GM21526 (cell line): ENCODE measurements at regions not wholly inside any gene's neighbourhood (a gene's known extent, or its start where the extent isn't known, plus 50 kb on each side); places are given as distances from the start of the nearest gene placed in this dataset.
"Not testable (repeated sequence)": the region's sequence is repeated elsewhere in the genome, so short reads cannot be mapped to it uniquely, and the experiment has no call there.

Experiments used
- ATAC-seq: cut with Tn5 transposase; IDR thresholded peaks from one replicate; pipeline ENCODE4 v1.9.1; 2021; ENCODE audit warnings: moderate library complexity; ENCODE audit not compliant: unreplicated experiment, low FRiP score

DNA sequence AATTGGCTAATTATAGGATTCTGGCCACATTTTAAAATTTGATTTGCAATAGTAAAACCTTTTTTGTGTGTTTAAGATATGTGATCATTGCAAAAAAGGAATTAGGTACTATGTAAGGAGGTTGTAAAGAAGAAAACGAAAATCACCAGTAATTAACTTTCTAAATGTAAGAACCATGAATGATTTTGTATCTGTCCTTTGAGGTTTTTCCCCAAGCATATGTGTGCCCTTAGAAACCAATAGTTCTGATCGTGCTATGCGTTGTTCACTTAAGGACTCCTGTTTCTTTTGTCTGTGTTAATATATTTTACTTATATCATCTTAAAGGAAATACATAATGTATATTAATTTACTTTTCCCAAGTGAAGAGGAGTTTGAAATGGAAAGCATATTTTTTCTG, 410.2 kb downstream of the PSAT1 start:
- peak; percentile 50 for ATAC-seq

DNA sequence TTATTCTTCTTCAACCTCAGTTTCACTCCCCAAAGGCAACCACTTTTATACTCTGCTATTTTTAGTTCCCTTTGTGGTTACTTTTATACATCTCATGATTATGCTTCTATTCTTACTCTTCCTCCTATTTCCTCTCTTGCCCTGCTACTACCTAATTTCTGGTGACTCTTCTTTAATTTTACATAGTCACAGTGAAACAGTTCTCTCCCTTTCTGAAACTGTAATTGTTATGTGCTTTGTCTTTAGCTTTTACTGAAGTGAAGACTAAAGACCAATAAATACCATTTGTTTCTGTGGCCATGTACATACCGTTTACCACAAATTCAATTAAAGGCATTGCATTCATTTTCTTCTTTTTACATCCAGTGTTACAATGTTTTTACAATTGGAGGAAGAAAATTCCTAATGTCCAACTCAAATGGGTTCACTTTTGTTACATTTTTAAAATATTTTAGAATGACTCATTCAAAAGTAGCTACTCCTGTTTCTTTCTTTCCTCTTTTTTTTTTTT, 410.6 kb downstream of the PSAT1 start:
- peak; percentile 96 for ATAC-seq

DNA sequence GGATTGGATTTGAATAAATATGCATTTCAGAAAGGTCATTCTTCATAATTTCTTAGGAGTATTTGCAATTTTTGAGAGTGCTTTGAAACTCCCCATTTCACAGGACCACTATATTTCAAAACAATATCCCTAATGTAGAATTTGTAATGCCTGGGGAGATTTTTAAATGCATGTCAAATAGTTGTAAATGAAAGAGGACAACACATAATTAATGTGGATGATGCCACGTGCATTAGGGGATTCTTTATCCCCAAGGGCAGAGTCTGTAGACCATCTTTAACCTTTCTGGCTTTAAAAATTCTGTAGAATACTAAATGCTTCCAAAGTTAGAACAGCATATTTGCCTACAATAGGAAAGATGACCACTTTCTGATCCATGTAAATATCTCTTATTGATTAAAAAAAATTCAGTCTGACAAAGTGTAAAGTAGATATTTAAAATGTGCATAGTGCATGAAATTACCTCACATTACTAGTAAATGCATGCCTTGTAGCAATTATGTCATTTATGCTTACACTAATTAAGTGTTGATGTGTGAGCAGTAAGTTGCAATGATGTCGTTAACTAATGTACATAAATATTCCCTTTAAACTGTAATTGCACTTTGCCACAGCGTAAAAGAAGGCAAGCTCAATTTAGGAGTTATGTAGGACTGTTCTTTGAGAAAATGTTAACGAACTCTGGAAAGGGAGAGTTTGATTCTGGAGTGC, 416.1 kb downstream of the PSAT1 start:
- ATAC-seq, result no peak

DNA sequence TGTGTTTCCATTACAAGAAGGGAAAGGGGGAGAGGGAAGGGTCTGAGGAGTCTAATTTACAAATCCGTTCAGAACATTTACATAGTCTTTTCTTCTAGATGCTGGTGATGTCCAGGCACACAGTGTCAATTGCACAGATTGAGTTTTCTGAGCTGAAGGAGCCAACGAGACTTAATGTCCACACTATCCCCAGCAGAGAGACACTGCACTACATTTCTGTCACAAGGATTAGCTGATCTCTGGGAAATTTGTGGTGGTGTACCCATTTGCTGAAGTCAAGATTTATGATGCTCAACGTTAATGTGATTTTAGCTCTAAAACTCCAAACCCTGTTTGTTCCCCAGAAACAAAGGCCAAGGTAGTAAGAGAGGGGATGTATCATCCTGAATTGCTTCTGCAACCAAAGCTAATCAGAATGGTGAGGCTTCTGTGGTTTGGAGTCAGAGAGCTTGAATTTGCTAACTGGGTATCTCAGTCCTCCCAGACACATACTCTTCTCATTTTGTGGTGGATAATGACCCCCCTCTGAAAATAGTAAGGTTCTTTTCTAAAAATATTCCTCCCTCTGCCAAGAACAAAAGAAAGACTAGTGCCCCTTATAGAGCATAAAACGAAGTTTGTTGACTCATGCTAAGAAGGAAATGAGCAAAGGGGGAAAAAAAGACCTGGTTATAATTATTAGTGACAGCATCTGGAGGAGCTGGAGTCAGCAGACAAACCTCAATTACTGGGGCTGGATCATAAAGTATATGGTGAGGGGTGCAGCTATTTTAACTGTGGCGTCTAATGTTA, 416.9 kb downstream of the PSAT1 start:
- ATAC-seq, result no peak

DNA sequence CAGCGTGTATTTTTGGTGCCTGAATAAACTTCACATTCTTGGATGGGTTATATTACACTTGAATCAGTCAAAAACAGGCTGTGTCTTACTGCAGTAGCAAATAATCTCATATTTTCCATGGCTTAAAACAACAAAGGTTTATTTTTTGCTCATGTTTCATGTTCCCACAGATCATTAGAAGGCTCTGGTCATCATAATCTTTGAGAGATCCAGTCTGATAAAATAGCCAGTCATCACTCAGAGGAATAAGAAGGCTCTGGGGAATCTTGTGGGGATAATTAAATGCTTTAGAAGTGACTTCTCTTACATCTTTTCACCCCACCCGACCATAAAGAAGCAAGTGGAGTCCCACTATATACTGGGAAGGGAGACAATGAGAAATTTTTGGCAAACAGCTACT, 417.7 kb downstream of the PSAT1 start:
- no peak for ATAC-seq

DNA sequence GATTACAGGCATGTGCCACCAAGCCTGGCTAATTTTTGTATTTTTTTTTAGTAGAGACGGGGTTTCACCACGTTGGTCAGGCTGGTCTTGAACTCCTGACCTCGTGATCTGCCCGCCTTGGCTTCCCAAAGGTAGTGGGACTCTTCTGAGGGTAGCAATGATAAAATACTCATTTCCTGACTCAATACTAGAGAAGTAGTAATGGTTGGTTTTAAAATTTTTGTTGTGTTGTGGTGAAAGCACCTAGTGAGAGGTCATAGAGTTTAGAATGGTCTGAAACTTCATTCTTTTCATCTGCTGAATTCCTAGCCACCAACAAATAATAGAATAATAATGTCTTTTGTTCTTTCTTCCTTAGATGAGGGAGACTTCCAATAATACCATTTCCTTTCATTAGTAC, 422.1 kb downstream of the PSAT1 start:
- not testable (repeated sequence) for ATAC-seq

DNA sequence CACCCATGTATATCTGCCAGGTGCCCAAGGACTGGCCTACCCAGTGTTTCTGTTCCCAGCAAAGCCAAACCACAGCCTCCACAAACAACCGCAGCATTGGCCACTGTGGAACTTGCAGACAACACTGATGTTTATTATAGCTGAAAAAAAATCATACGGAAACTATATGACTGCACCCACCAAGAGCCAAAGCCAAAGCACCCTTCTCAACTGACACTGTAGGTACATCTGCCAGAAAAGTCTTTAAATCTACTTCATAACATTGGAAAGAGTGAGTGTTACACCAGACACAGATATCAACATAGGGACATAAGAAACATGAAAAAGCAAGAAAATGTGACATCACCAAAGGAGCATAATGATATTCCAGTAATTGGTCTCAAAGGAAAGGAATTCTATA, 428.0 kb downstream of the PSAT1 start:
- ATAC-seq, result no peak

DNA sequence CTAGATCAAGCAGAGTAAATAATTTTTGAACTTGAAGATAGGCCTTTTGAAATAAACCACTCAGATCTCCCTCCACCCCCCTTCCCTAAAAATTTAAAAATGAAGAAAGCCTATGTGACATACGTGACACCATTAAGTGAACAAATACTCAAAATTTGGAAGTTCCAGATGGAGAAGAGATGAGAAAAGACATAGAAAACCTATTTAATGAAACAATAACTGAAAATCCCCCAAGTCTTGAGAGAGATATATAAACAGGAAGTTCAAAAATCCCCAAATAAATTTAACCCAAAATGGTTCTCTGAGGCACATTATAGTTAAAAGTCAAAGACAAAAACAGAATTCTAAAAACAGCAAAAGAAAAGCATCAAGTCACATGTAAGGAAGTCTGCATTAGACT, 428.6 kb downstream of the PSAT1 start:
- ATAC-seq, result no peak

DNA sequence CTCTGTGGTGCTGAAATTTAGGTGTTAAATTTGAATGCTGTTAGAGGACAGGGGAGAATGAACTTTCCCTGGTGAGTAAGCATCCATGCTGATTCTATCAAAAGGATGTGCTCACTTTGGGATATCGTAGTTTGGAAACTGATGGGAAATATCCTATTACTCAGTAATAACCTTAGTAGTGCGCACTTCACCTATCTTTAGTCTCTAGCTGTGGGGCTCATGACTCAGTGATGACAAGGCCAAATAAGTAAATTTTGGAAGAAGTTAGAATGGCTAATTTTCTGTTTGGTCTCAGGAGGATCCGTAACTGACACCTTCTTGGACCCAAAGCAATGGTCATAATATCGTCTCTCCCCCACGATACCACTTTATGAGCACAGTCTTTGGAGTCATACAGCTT, 448.4 kb downstream of the PSAT1 start:
- no peak for ATAC-seq

DNA sequence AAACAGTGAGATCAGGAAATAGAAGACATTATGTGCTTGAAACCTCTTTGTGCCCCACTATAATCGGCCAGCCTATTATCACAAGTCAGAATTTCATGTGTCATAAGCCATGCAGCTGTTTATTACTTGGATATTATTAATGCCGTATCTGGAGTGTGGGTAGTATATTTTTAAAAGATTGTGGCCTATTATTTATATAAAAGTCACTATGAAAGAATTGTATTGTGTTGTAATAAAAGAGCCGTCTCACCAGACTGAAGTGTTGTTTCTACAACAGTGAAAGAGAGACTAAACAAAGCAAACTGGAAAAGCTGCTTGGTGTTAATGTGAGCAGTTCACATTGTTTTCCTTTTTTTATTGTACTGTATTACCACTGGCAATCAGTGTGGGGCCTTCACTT, 449.1 kb downstream of the PSAT1 start:
- ATAC-seq, result no peak

DNA sequence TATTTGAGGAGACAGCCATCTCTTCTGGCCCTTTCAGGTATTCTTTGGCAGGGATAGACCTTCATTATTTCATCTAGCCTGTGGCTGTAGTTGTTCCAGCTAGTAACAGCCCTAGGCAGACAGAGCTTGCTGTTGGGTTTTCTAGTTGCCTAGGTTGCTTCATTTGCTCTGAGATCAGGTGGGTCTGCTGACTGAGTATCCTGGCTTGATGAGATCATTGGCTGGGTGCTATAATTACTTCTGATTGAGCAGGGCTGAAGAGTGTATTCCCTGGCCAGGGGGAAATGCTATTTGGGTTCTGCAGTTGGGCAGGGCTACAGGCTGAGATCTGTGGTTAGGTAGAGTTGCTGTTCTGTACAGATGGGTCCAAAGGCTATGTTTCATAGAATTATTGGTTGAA, 456.1 kb downstream of the PSAT1 start:
- no peak for ATAC-seq

DNA sequence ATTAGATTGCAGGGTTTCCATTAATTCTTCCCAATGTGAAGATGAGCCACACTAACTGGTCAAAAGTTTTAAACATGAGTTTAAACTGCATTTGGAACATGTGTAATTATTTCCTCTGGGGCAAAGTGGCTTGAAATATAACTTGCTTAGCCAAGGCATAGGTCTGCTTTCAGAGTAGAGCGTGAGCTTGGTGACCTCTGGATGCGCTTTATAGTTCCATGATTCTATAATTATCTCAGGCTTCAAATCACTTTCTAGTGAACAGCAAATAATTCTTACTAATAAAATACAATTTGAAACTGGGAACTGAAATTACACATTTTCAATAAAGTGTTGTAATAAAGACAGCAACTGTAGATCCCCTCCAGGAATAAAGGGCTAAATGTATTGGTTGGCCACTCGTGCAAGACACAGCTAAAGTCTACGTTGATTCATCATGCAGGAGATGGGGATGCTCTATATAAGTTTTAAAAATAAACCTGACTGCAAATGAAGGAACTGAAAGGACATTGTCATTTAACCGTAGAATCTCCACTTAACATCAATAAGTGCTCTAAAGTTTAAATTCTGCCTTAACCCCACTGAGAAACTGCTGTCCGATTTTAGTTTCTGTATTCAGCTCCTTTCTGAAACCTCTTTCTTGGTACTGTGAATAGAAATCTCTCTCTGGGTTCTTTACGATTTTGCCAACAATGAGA, 460.0 kb downstream of the PSAT1 start:
- peak; percentile 86 for ATAC-seq

DNA sequence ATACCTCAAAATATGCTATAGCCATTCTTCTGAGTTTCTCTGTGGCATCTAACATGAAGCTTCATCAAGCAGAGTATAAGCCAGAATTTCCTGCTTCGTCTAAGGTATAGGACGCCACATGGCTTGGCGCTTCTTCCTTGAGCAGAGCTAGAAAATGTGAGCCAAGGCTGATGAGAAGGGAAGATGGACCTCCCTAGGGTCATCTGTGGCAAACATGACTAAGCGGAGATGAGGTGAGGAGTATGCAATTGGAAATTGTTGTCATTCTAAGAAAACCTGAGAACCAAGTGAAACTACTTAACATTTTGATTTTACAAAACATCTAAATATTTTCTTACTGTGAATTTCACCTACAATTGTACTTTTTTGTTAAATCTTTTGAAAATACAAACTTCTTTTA, 466.5 kb downstream of the PSAT1 start:
- no peak for ATAC-seq

DNA sequence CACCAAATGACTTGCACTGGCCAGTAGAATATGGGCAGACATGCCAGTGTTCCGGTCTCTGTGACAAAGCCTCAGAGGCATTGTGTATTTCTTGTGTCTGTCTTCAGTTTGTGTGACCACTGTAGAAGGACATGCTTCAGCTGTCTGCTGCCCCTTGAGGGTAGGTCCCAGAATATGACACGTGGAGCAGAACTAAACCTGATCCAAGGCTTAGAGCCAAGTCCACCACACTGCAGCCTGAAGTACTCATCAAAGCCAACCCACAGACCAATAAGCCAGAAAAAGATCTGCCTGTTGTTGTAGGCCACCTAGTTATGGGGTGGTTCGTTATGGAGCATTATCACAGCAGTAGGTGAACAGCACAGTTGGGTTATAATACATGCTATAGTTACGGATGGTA, 468.9 kb downstream of the PSAT1 start:
- ATAC-seq, result no peak

DNA sequence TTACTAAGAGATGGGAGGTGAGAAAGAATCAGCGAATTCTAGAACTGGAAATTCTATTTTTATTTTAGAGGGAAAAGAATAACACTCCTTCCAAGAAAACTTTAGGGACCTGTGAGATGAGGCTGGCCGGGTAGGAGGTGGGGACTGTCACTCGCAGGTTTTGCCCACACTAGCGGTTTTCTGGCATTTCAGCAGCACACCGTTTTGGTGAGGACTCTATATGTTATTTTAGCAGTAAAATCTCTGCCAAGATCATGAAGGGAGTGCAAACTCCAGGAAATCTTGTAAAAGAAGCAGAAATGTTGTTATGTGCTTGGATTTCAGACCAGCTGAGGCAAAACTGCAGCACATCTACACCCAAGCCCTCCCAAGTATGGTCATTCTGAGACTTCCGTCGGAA, 470.6 kb downstream of the PSAT1 start:
- ATAC-seq, result no peak

DNA sequence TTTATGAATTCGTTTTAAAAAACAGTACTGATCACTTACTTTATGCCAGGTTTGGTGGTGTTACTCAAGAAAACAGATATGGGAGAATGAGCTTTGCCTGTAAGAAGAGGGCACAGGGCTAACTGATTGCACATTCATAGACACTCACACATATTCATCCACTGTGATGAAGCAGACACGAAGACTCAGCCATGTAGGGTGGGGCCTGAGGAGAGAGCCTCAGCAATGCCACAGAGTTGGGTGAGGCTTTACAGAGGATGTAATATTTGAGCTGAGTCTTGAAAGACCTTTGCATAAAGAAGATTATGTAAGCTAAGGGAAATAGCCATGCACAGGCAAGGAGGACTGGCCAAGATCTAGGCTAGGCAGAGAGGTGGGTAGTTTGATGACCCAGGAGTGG, 472.8 kb downstream of the PSAT1 start:
- ATAC-seq, result no peak

DNA sequence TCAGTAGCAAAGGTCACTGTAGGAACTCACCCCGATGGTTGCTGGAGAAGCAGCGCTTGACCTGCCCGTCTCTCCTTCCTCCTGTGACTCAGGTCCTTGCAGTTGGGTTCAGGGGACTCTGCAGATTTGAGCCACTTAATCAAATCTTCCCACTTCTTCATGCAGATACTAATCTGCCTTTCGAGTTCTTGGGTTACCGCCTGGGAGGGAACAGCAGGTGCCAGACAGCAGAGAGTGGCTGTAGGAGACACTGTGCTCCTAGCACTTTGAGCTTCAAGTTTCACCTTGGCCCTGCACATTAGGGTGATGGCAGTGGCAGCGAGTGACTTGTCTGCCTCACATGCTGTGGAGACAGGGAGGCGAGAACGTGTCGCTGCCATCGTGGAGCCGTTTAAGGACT, 478.3 kb downstream of the PSAT1 start:
- no peak for ATAC-seq

DNA sequence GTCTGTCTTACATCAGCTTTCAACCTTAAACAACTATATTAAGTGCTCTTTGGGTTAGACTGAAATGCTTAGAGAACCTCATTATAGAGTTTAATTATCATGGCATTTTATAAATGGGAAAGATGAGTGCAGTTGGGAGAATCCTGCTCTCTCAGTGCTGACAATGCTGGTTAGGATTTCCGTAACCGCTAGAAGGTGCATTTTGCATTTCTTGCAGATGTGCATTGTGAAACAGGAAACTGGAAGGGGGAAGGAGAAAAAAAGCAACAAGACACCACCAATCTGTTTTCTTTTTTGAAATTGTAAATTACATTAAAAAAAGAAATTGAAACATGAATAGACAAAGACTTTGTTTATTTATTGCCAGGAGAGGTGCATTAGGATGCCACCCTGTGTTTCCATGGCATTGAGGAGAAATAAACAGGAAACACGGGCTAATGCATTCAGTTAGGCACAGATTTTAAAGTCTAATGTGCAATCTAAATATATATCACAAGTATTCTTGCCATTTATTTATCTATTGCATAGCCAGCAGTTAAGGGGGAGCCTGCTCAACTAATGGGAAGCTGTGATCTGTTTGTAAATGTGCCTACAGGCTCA, 478.9 kb downstream of the PSAT1 start:
- no peak for ATAC-seq

DNA sequence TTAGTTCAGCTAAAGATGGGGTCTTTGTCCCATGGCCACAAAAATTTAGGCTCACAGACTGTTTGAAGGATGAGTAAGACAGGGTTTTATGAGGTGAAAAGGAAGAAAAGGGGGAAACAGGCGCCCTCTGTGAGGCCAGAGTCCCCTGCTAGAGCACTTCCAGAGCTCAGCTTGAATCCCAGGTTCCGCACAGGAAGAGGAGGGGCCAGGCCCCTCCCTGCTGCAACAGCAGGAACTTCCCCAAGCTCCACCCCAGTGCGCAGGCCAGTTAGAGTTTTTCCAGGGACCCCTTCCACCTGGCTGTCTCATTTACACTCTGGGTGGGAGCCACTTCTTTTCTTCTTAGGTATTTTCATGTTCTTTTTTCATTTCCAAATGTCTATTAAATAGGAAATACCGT, 480.8 kb downstream of the PSAT1 start:
- no peak for ATAC-seq

DNA sequence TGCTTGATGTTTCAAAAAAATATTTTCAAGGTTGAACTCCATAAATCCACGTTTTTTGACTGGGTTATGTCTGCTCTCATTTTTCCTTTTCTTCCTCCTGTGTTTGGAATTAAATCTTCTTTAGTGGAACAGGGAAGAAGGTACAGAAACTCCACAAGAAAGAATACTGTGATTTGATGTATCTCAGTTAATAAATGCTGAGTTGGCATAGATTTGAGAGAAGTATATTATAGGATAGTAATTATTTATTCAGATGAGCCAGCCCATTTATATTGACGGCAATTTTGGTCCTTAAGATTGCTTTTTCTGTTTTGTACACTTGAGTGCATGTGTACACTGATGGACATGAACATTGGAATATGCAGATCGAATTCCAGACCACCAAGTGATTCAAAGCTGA, 481.4 kb downstream of the PSAT1 start:
- ATAC-seq, result no peak

DNA sequence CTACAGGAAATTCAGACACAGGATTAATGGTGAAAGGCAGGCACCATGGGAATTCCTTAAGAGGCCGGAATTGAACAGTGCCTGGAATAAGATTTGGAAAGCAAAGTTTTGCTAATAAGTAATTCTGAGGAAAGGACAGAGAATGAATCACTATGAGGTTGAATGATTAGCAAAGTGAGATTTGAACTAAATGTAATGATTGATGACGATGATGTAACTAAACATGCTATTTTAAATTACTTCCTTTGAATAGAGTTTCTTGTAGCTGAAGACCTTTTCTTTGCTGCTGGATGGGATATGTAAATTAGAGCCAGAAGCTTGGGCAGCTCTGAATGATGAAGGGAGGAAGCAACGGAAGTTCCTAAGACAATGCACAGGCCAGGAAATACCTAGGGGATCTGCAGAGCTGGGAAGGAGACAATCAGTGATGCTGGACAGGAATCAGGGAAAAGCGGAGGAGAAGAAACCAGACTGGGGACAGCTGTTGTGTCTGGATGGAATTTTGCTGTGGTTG, 482.0 kb downstream of the PSAT1 start:
- ATAC-seq, result no peak
